Mucosa of descending colon (tissue), 3 donors: ENCODE measurements at regions not wholly inside any gene's neighbourhood (a gene's known extent, or its start where the extent isn't known, plus 50 kb on each side); places are given as distances from the start of the nearest gene placed in this dataset.

ENCODE experiments used
- ATAC-seq: fragments of 200-7000 bp; cut with Tn5 transposase; one replicate; pipeline ENCODE4 v1.9.1; 2020; ENCODE audit warnings: mild to moderate bottlenecking, moderate library complexity
- DNase-seq, 3 donors: peaks; one replicate each; pipeline ENCODE4 v3.0.0-alpha.2; 2020
- H3K36me3 ChIP-seq: fragments of 200-600 bp; one replicate; pipeline ENCODE4 v1.8.0; 2021; ENCODE audit warnings: low read depth, mild to moderate bottlenecking
- H3K4me1 ChIP-seq: fragments of 200-600 bp; one replicate; pipeline ENCODE4 v1.8.0; 2021; ENCODE audit warnings: low read depth, mild to moderate bottlenecking
- H3K4me3 ChIP-seq: fragments of 200-600 bp; one replicate; pipeline ENCODE4 v1.8.0; 2021; ENCODE audit warnings: mild to moderate bottlenecking
- H3K9me3 ChIP-seq: fragments of 200-600 bp; one replicate; pipeline ENCODE4 v1.8.0; 2021; ENCODE audit warnings: mild to moderate bottlenecking
- CTCF ChIP-seq: fragments of 200-600 bp; IDR thresholded peaks from one replicate; pipeline ENCODE4 v1.8.0; 2022; ENCODE audit warnings: antibody characterized with exemption, mild to moderate bottlenecking
- intact Hi-C, 2 donors: fragments of 100-400 bp; cut with DNase I in 1 of 2; cut with micrococcal nuclease in 1 of 2; formaldehyde crosslinking; loops; one replicate each; pipeline versions ENCODE4 v1.11.0 to v1.11.1; 2022; cut with DNase I, micrococcal nuclease
- donor health status: DM: no; HTN: no; CAD: no; lungs with moderate emphysema.
- donor health status: DM: no; HTN: no; CAD: no.
- donor health status: DM: no; HTN: yes; CAD: no.

GRCh38 chr7:15851201-15851600 is 164.7 kb upstream of the MEOX2 start:
- no peaks in the 10 kb centered on the region for H3K4me1 ChIP-seq
- ATAC-seq = no peak
- no peak for TF ChIP-seq CTCF
- intact Hi-C loops = no loop called here
- H3K4me3 ChIP-seq = no peak overlapping the region
- no peaks in the 10 kb centered on the region for H3K36me3 ChIP-seq
- no peak for DNase-seq
- no peaks in the 10 kb centered on the region for H3K9me3 ChIP-seq

GRCh38 chr7:15848901-15849300 is 162.4 kb upstream of the MEOX2 start:
- Histone ChIP-seq H3K4me3 (no peak overlapping the region), H3K9me3 (no peaks in the 10 kb centered on the region), H3K4me1 (no peaks in the 10 kb centered on the region), H3K36me3 (no peaks in the 10 kb centered on the region)
- ATAC-seq (no peak), DNase-seq (no peak)
- TF ChIP-seq CTCF = no peak
- intact Hi-C loops = no loop called here

- no peak overlapping the region for H3K4me3 ChIP-seq
- H3K9me3 ChIP-seq = no peaks in the 10 kb centered on the region
- H3K4me1 ChIP-seq = no peaks in the 10 kb centered on the region
- intact Hi-C loops = no loop called here
- ATAC-seq (no peak), DNase-seq (no peak)
- no peak for TF ChIP-seq CTCF
- no peaks in the 10 kb centered on the region for H3K36me3 ChIP-seq
Observed at GRCh38 chr7:15848362-15848761, 161.9 kb upstream of the MEOX2 start.

GRCh38 chr7:15845868-15846267 is 159.4 kb upstream of the MEOX2 start:
- DNase-seq (no peak), ATAC-seq (no peak)
- TF ChIP-seq CTCF = no peak
- Histone ChIP-seq H3K4me1 (no peaks in the 10 kb centered on the region), H3K4me3 (no peak overlapping the region), H3K9me3 (no peaks in the 10 kb centered on the region), H3K36me3 (no peaks in the 10 kb centered on the region)
- intact Hi-C loops = no loop called here

GRCh38 chr7:15845461-15845860 is 159.0 kb upstream of the MEOX2 start:
- TF ChIP-seq CTCF = no peak
- Histone ChIP-seq H3K4me3 (no peak overlapping the region), H3K4me1 (no peaks in the 10 kb centered on the region), H3K36me3 (no peaks in the 10 kb centered on the region), H3K9me3 (no peaks in the 10 kb centered on the region)
- DNase-seq = no peak
- intact Hi-C loops = no loop called here
- no peak for ATAC-seq

- no peak for TF ChIP-seq CTCF
- ATAC-seq = no peak
- Histone ChIP-seq H3K9me3 (no peaks in the 10 kb centered on the region), H3K4me1 (no peaks in the 10 kb centered on the region), H3K4me3 (no peak overlapping the region), H3K36me3 (no peaks in the 10 kb centered on the region)
- DNase-seq = no peak
- intact Hi-C loops = no loop called here
Observed at GRCh38 chr7:15839416-15840100, 153.1 kb upstream of the MEOX2 start.
